ENCODE measurements at regions not wholly inside any gene's neighbourhood (a gene's known extent, or its start where the extent isn't known, plus 50 kb on each side); places are given as distances from the start of the nearest gene placed in this dataset.

- TF ChIP-seq CTCF (IDR thresholded peaks at IDR 0.05; ENCODE audit: low read depth, low read length) = no peak
- no peak overlapping the region for H3K4me3 ChIP-seq (ENCODE audit: low read depth, low read length)
Measured at GRCh38 chr2:217434180-217434975, 568.4 kb downstream of the TNS1 start.

- no peak overlapping the region for H3K4me3 ChIP-seq (ENCODE audit: low read depth, low read length)
- TF ChIP-seq CTCF (IDR thresholded peaks at IDR 0.05; ENCODE audit: low read depth, low read length) = no peak
Measured at GRCh38 chr2:217433522-217433921, 569.3 kb downstream of the TNS1 start.

- H3K4me3 ChIP-seq (ENCODE audit: low read depth, low read length) = no peak overlapping the region
- no peak for TF ChIP-seq CTCF (IDR thresholded peaks at IDR 0.05; ENCODE audit: low read depth, low read length)
Measured at GRCh38 chr2:217431577-217432269, 571.1 kb downstream of the TNS1 start.

GRCh38 chr2:217430916-217431576 is 571.2 kb upstream of the TNP1 start:
- no peak for TF ChIP-seq CTCF (IDR thresholded peaks at IDR 0.05; ENCODE audit: low read depth, low read length)
- no peak overlapping the region for H3K4me3 ChIP-seq (ENCODE audit: low read depth, low read length)

- no peak for TF ChIP-seq CTCF (IDR thresholded peaks at IDR 0.05; ENCODE audit: low read depth, low read length)
- no peak overlapping the region for H3K4me3 ChIP-seq (ENCODE audit: low read depth, low read length)
Measured at GRCh38 chr2:217429981-217430500, 570.2 kb upstream of the TNP1 start.

- H3K4me3 ChIP-seq (ENCODE audit: low read depth, low read length) = no peak overlapping the region
- TF ChIP-seq CTCF (IDR thresholded peaks at IDR 0.05; ENCODE audit: low read depth, low read length) = no peak
Measured at GRCh38 chr2:217421834-217422233, 562.0 kb upstream of the TNP1 start.

All from WI38 (cell line).